Endothelial cell of umbilical vein (primary cell): ENCODE measurements at regions not wholly inside any gene's neighbourhood (a gene's known extent, or its start where the extent isn't known, plus 50 kb on each side); places are given as distances from the start of the nearest gene placed in this dataset.

Source experiments
- BruUV-seq: library from RNA; stranded (reverse); fragments of 400-500 nt; replicated peaks from 2 replicates; lab custom pipeline; 2021; lab: Mats Ljungman, UMichigan
- CTCF ChIA-PET: fragments of 300-600, 350-600 bp; sonication (Branson Sonifier 250); formaldehyde crosslinking; loops from one replicate; lab custom pipeline; 2021; ENCODE audit warnings: antibody characterized with exemption, inconsistent platforms; lab: Charles Lee
- POLR2A ChIA-PET: fragments of 300-600, 350-600 bp; sonication (Branson Sonifier 250); formaldehyde crosslinking; loops from one replicate; lab custom pipeline; 2021; ENCODE audit warnings: antibody characterized with exemption, inconsistent platforms; lab: Charles Lee
- DNase-seq: peaks from one replicate; pipeline ENCODE4 v3.0.0-alpha.2; 2011; ENCODE audit warnings: low read depth, low spot score
- FAIRE-seq: peaks from 2 replicates; lab custom pipeline; 2011; peaks lifted over from hg19 to GRCh38; lab: Jason Lieb, UNC
- H2AFZ ChIP-seq: 2 replicates; pipeline ENCODE4 v1.6.0; 2012; ENCODE audit warnings: low read depth, low read length, control low read depth, inconsistent platforms
- H3K27ac ChIP-seq: 2 replicates; pipeline ENCODE4 v1.5.1; 2011; ENCODE audit warnings: low read depth, mild to moderate bottlenecking, control low read depth, low read length, moderate library complexity; ENCODE audit not compliant: insufficient read depth
- H3K27me3 ChIP-seq, 2 experiments: 2 replicates each; pipeline versions ENCODE4 v1.6.0 to v1.6.1; 2011; ENCODE audit warnings: low read length in 2 of 2, mixed read lengths in 1 of 2; ENCODE audit not compliant: control insufficient read depth in 2 of 2, insufficient read depth in 2 of 2
- H3K36me3 ChIP-seq, 2 experiments: 2 replicates in 1 of 2; 3 replicates in 1 of 2; pipeline ENCODE4 v1.5.1; 2011; ENCODE audit warnings: low read length in 2 of 2, mild to moderate bottlenecking in 1 of 2, moderate library complexity in 1 of 2; ENCODE audit not compliant: control insufficient read depth in 2 of 2, insufficient read depth in 2 of 2; ENCODE audit errors: extremely low read depth in 1 of 2
- H3K4me1 ChIP-seq: 3 replicates; pipeline ENCODE4 v1.5.1; 2011; ENCODE audit warnings: mild to moderate bottlenecking, low read length; ENCODE audit not compliant: control insufficient read depth, insufficient read depth; ENCODE audit errors: extremely low read depth
- H3K4me2 ChIP-seq: 2 replicates; pipeline ENCODE4 v1.6.1; 2011; ENCODE audit warnings: low read length, control low read depth, mixed read lengths; ENCODE audit not compliant: insufficient read depth
- H3K4me3 ChIP-seq, 3 experiments: fragments of 200-600 bp in 1 of 3; sonication (generic), shearing (Covaris generic) in 1 of 3; replicated peaks in 1 of 3; 2 replicates each; pipeline ENCODE4 v1.5.1; 2011 to 2016; ENCODE audit warnings: control low read depth in 3 of 3, low read length in 3 of 3, mild to moderate bottlenecking in 2 of 3, inconsistent platforms in 1 of 3, low read depth in 1 of 3, moderate library complexity in 1 of 3; ENCODE audit not compliant: insufficient read depth in 1 of 3
- H3K79me2 ChIP-seq: 2 replicates; pipeline ENCODE4 v1.6.0; 2012; ENCODE audit warnings: low read length, inconsistent platforms; ENCODE audit not compliant: control insufficient read depth, insufficient read depth
- H3K9ac ChIP-seq: replicated peaks from 2 replicates; pipeline ENCODE3; 2011; ENCODE audit warnings: low read length, control low read depth; ENCODE audit not compliant: insufficient read depth; ENCODE audit errors: extremely low read depth
- H3K9me1 ChIP-seq: replicated peaks from 3 replicates; pipeline ENCODE4 v1.6.0; 2011; ENCODE audit warnings: mild to moderate bottlenecking, low read length; ENCODE audit not compliant: control insufficient read depth, insufficient read depth; ENCODE audit errors: extremely low read depth
- H3K9me3 ChIP-seq: replicated peaks from 2 replicates; pipeline ENCODE4 v1.5.1; 2012; ENCODE audit warnings: low read length, inconsistent platforms; ENCODE audit not compliant: control insufficient read depth, insufficient read depth
- H4K20me1 ChIP-seq: replicated peaks from 2 replicates; pipeline ENCODE3; 2011; ENCODE audit warnings: mild to moderate bottlenecking, low read length; ENCODE audit not compliant: control insufficient read depth, insufficient read depth; ENCODE audit errors: extremely low read depth
- EZH2 ChIP-seq: IDR thresholded peaks from 2 replicates; pipeline ENCODE4 v1.6.1; 2012; ENCODE audit warnings: borderline replicate concordance, low read depth, mild to moderate bottlenecking, moderate library complexity, low read length, inconsistent platforms; ENCODE audit not compliant: severe bottlenecking
- FOS ChIP-seq: IDR thresholded peaks from 2 replicates; pipeline ENCODE4 v1.6.1; 2011; ENCODE audit warnings: mild to moderate bottlenecking, low read length, moderate library complexity, borderline replicate concordance; ENCODE audit not compliant: insufficient read depth
- GATA2 ChIP-seq: IDR thresholded peaks from 2 replicates; pipeline ENCODE4 v1.7.0; 2011; ENCODE audit warnings: low read depth, mild to moderate bottlenecking, moderate library complexity, mixed read lengths, low read length; ENCODE audit not compliant: insufficient read length, insufficient read depth
- JUN ChIP-seq: IDR thresholded peaks from 2 replicates; pipeline ENCODE4 v1.6.1; 2011; ENCODE audit warnings: borderline replicate concordance, low read depth; ENCODE audit not compliant: insufficient read length, insufficient read depth
- MYC ChIP-seq: IDR thresholded peaks from one replicate; pipeline ENCODE4 v1.6.1; 2011; ENCODE audit warnings: mild to moderate bottlenecking, low read depth, low read length
- POLR2A ChIP-seq: IDR thresholded peaks from 2 replicates; pipeline ENCODE4 v1.6.1; 2012; ENCODE audit warnings: low read depth, mild to moderate bottlenecking, control low read depth, low read length
- POLR2AphosphoS5 ChIP-seq: IDR thresholded peaks from 2 replicates; pipeline ENCODE4 v1.6.1; 2012; ENCODE audit warnings: low read depth, mild to moderate bottlenecking, control low read depth, low read length, moderate library complexity; ENCODE audit not compliant: insufficient read depth
- dilution Hi-C: fragments of 300-500 bp; cut with MboI; formaldehyde crosslinking; loops from one replicate; pipeline ENCODE4 v1.15.0; 2019; ENCODE audit warnings: low sequenced_read_pairs; ENCODE audit not compliant: extremely low pct_ligation_motif_present
- intact Hi-C: fragments of 100-400 bp; cut with micrococcal nuclease; formaldehyde crosslinking; loops from one replicate; pipeline ENCODE4 v1.10.0; 2022
- TF ChIP-seq, protein P1 (sequence below), 2 donors: IDR thresholded peaks; 1 replicate in 1 of 2; 2 replicates in 1 of 2; pipeline ENCODE4 v1.5.1; 2011; ENCODE audit warnings: low read length in 2 of 2, mild to moderate bottlenecking in 2 of 2, moderate library complexity in 2 of 2, control low read depth in 1 of 2, inconsistent platforms in 1 of 2, low read depth in 1 of 2; ENCODE audit not compliant: insufficient read depth in 1 of 2; ENCODE audit errors: extremely low read depth in 1 of 2
- TF ChIP-seq, protein P2 (sequence below): IDR thresholded peaks from 2 replicates; pipeline ENCODE4 v1.6.1; 2011; ENCODE audit not compliant: insufficient read depth, insufficient read length

DNA sequence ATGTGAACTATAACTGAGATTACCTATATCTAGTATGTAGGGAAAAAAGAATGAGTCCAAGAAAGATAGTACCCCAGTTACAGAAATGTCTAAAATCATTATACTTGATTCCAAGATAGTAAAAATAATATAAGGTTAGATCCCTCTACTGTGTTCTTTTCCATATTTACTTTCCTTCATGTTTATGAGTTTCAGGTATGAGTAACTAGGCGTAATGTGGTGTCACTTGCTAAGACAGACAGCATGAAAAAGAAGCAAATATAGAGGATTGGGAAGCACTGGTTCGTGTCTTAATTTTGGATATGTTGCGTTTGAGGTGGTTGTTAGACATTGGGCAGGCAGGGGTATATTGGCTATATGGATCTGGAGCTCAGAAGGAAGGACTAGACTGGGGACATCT lies 168.1 kb upstream of the PFN2 start:
- no peaks in the 10 kb centered on the region for H3K9me3 ChIP-seq
- ChIA-PET CTCF (no interaction called here), POLR2A (no interaction called here)
- dilution Hi-C loops (no loop called here), intact Hi-C loops (no loop called here)
- H3K27ac ChIP-seq = no peak overlapping the region
- H3K27me3 ChIP-seq = peaks cover 11 to 14% of the 10 kb centered on the region in 2 experiments
- no peaks in the 10 kb centered on the region for H3K4me1 ChIP-seq
- no peak overlapping the region for H3K9ac ChIP-seq
- H4K20me1 ChIP-seq = no peaks in the 10 kb centered on the region
- no peak for DNase-seq
- FAIRE-seq = no peak
- no peak overlapping the region for H3K4me2 ChIP-seq
- no peak overlapping the region for H3K4me3 ChIP-seq
- H3K79me2 ChIP-seq = no peaks in the 10 kb centered on the region
- H3K9me1 ChIP-seq = no peaks in the 10 kb centered on the region
- TF ChIP-seq GATA2 = no peak
- TF ChIP-seq, protein P1, sequence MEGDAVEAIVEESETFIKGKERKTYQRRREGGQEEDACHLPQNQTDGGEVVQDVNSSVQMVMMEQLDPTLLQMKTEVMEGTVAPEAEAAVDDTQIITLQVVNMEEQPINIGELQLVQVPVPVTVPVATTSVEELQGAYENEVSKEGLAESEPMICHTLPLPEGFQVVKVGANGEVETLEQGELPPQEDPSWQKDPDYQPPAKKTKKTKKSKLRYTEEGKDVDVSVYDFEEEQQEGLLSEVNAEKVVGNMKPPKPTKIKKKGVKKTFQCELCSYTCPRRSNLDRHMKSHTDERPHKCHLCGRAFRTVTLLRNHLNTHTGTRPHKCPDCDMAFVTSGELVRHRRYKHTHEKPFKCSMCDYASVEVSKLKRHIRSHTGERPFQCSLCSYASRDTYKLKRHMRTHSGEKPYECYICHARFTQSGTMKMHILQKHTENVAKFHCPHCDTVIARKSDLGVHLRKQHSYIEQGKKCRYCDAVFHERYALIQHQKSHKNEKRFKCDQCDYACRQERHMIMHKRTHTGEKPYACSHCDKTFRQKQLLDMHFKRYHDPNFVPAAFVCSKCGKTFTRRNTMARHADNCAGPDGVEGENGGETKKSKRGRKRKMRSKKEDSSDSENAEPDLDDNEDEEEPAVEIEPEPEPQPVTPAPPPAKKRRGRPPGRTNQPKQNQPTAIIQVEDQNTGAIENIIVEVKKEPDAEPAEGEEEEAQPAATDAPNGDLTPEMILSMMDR (IDR thresholded peaks at IDR 0.05; ENCODE audit: extremely low read depth in 1 of 2, insufficient read depth in 1 of 2, low read depth in 1 of 2, low read length in 2 of 2) = no peak
- no peak for TF ChIP-seq JUN
- no peaks in the 10 kb centered on the region for H3K36me3 ChIP-seq
- BruUV-seq = no TSS peak
- no peak overlapping the region for H2AFZ ChIP-seq

DNA sequence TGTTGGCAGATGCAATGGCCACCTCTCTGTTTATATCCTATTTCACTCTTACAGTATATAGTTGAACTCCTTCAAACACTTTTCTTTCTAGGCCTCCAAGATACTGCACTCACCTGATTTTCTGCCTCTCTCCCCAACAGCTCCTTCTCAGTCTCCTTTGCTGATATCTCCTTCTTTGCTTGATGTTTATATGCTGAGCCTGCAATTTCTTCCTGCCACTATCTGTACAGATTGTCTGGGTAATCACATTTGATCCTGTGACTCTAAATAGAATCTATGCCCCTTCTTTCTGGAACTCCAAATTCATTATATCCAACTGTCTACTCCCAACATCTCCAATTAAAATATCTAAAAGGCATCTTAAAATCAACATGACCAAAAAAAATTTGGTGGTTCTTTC lies 165.5 kb upstream of the PFN2 start:
- H3K27ac ChIP-seq = no peak overlapping the region
- POLR2A ChIA-PET = no interaction called here
- no peak overlapping the region for H3K4me3 ChIP-seq
- H4K20me1 ChIP-seq = no peaks in the 10 kb centered on the region
- dilution Hi-C loops (no loop called here), intact Hi-C loops (no loop called here)
- no peaks in the 10 kb centered on the region for H3K9me3 ChIP-seq
- no peaks in the 10 kb centered on the region for H3K9me1 ChIP-seq
- H3K9ac ChIP-seq = no peak overlapping the region
- CTCF ChIA-PET = no interaction called here
- H3K4me2 ChIP-seq = no peak overlapping the region
- no TSS peak for BruUV-seq
- H3K27me3 ChIP-seq = peaks cover 11 to 14% of the 10 kb centered on the region in 2 experiments
- no peak overlapping the region for H2AFZ ChIP-seq
- FAIRE-seq = no peak
- H3K4me1 ChIP-seq = no peaks in the 10 kb centered on the region
- no peak for TF ChIP-seq JUN
- no peak for TF ChIP-seq POLR2A
- TF ChIP-seq, protein P1 (IDR thresholded peaks at IDR 0.05; ENCODE audit: extremely low read depth in 1 of 2, insufficient read depth in 1 of 2, low read depth in 1 of 2, low read length in 2 of 2) = no peak
- TF ChIP-seq, protein P2, sequence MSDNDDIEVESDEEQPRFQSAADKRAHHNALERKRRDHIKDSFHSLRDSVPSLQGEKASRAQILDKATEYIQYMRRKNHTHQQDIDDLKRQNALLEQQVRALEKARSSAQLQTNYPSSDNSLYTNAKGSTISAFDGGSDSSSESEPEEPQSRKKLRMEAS = no peak
- TF ChIP-seq EZH2 = no peak
- no peak for TF ChIP-seq GATA2
- no peak for TF ChIP-seq MYC
- TF ChIP-seq POLR2AphosphoS5 = no peak
- TF ChIP-seq FOS = no peak
- DNase-seq = no peak
- H3K36me3 ChIP-seq = no peaks in the 10 kb centered on the region
- H3K79me2 ChIP-seq = no peaks in the 10 kb centered on the region
